Adipocyte (in vitro differentiated cells): ENCODE measurements at regions not wholly inside any gene's neighbourhood (a gene's known extent, or its start where the extent isn't known, plus 50 kb on each side); places are given as distances from the start of the nearest gene placed in this dataset.
"Not testable (repeated sequence)": the region's sequence is repeated elsewhere in the genome, so short reads cannot be mapped to it uniquely, and the experiment has no call there.

Source experiments
- DNase-seq: peaks from one replicate; pipeline ENCODE4 v3.0.0-alpha.2; 2015; ENCODE audit warnings: low read depth
- H3K27me3 ChIP-seq: replicated peaks from 2 replicates; pipeline ENCODE4 v1.7.0; 2013; ENCODE audit warnings: mild to moderate bottlenecking, low read length, moderate library complexity; ENCODE audit not compliant: control insufficient read depth, insufficient read depth
- H3K36me3 ChIP-seq: 2 replicates; pipeline ENCODE4 v1.7.0; 2013; ENCODE audit warnings: low read length, mild to moderate bottlenecking, moderate library complexity; ENCODE audit not compliant: control insufficient read depth, insufficient read depth, severe bottlenecking
- H3K4me1 ChIP-seq: 2 replicates; pipeline ENCODE4 v1.7.0; 2013; ENCODE audit warnings: mild to moderate bottlenecking, low read length, moderate library complexity; ENCODE audit not compliant: control insufficient read depth, insufficient read depth
- H3K4me3 ChIP-seq: 2 replicates; pipeline ENCODE4 v1.7.0; 2013; ENCODE audit warnings: mild to moderate bottlenecking, low read length, moderate library complexity
- H3K9ac ChIP-seq: 2 replicates; pipeline ENCODE4 v1.7.0; 2013; ENCODE audit warnings: mild to moderate bottlenecking, low read length, moderate library complexity
- H3K9me3 ChIP-seq: 2 replicates; pipeline ENCODE4 v1.7.0; 2013; ENCODE audit warnings: mild to moderate bottlenecking, low read length, moderate library complexity; ENCODE audit not compliant: control insufficient read depth

- Histone ChIP-seq H3K4me3 (no peak overlapping the region), H3K9ac (no peak overlapping the region), H3K4me1 (peaks cover 4% of the 10 kb centered on the region), H3K9me3 (no peaks in the 10 kb centered on the region), H3K27me3 (no peaks in the 10 kb centered on the region), H3K36me3 (no peaks in the 10 kb centered on the region)
- DNase-seq: no peak
Measured at GRCh38 chr11:101262258-101262657, 132.6 kb upstream of the PGR start.

GRCh38 chr11:101255036-101255435 lies 125.4 kb upstream of the PGR start:
- no peaks in the 10 kb centered on the region for H3K9me3 ChIP-seq
- no peaks in the 10 kb centered on the region for H3K27me3 ChIP-seq
- H3K4me3 ChIP-seq: no peak overlapping the region
- H3K4me1 ChIP-seq: no peaks in the 10 kb centered on the region
- no peak for DNase-seq
- no peak overlapping the region for H3K9ac ChIP-seq
- H3K36me3 ChIP-seq: no peaks in the 10 kb centered on the region

GRCh38 chr11:101254037-101254436 lies 124.4 kb upstream of the PGR start:
- DNase-seq: no peak

GRCh38 chr11:101245635-101246034 lies 116.0 kb upstream of the PGR start:
- H3K9ac ChIP-seq, H3K9me3 ChIP-seq, H3K27me3 ChIP-seq, H3K4me1 ChIP-seq, H3K36me3 ChIP-seq, DNase-seq, H3K4me3 ChIP-seq: not testable (repeated sequence)

More at GRCh38 chr11:101254037-101254436, 124.4 kb upstream of the PGR start:
- no peak overlapping the region for H3K4me3 ChIP-seq
- H3K27me3 ChIP-seq: no peaks in the 10 kb centered on the region
- no peaks in the 10 kb centered on the region for H3K36me3 ChIP-seq
- no peak overlapping the region for H3K9ac ChIP-seq
- H3K4me1 ChIP-seq: no peaks in the 10 kb centered on the region
- no peaks in the 10 kb centered on the region for H3K9me3 ChIP-seq

- not testable (repeated sequence) for H3K4me3 ChIP-seq, DNase-seq, H3K9me3 ChIP-seq
Measured at GRCh38 chr11:101245081-101245480, 115.5 kb upstream of the PGR start.

GRCh38 chr11:101241160-101241795 lies 111.7 kb upstream of the PGR start:
- H3K4me1 ChIP-seq: no peaks in the 10 kb centered on the region
- no peaks in the 10 kb centered on the region for H3K9me3 ChIP-seq
- H3K9ac ChIP-seq: no peak overlapping the region
- H3K36me3 ChIP-seq: no peaks in the 10 kb centered on the region
- no peak for DNase-seq
- H3K4me3 ChIP-seq: no peak overlapping the region
- H3K27me3 ChIP-seq: no peaks in the 10 kb centered on the region

More at GRCh38 chr11:101245081-101245480, 115.5 kb upstream of the PGR start:
- H3K9ac ChIP-seq, H3K4me1 ChIP-seq, H3K36me3 ChIP-seq, H3K27me3 ChIP-seq: not testable (repeated sequence)

GRCh38 chr11:101231207-101231834 lies 101.7 kb upstream of the PGR start:
- H3K9me3 ChIP-seq, DNase-seq, H3K4me1 ChIP-seq, H3K4me3 ChIP-seq, H3K9ac ChIP-seq, H3K36me3 ChIP-seq, H3K27me3 ChIP-seq: not testable (repeated sequence)

GRCh38 chr11:101226617-101227016 lies 97.0 kb upstream of the PGR start:
- Histone ChIP-seq H3K36me3 (no peaks in the 10 kb centered on the region), H3K9ac (no peak overlapping the region), H3K4me3 (no peak overlapping the region), H3K4me1 (no peaks in the 10 kb centered on the region), H3K9me3 (peaks cover 17% of the 10 kb centered on the region), H3K27me3 (no peaks in the 10 kb centered on the region)
- DNase-seq: no peak

GRCh38 chr11:101224221-101224620 lies 94.6 kb upstream of the PGR start:
- H3K27me3 ChIP-seq: no peaks in the 10 kb centered on the region
- H3K4me3 ChIP-seq: no peak overlapping the region
- H3K36me3 ChIP-seq: no peaks in the 10 kb centered on the region
- H3K4me1 ChIP-seq: no peaks in the 10 kb centered on the region
- no peak for DNase-seq
- peaks cover 32% of the 10 kb centered on the region for H3K9me3 ChIP-seq
- H3K9ac ChIP-seq: no peak overlapping the region

GRCh38 chr11:101218091-101218490 lies 88.5 kb upstream of the PGR start:
- DNase-seq, H3K4me3 ChIP-seq, H3K36me3 ChIP-seq, H3K27me3 ChIP-seq, H3K4me1 ChIP-seq, H3K9ac ChIP-seq: not testable (repeated sequence)
- H3K9me3 ChIP-seq: peaks cover 28% of the 10 kb centered on the region

- not testable (repeated sequence) for DNase-seq, H3K36me3 ChIP-seq, H3K4me1 ChIP-seq, H3K4me3 ChIP-seq, H3K27me3 ChIP-seq, H3K9ac ChIP-seq
- H3K9me3 ChIP-seq: peaks cover 15% of the 10 kb centered on the region
Measured at GRCh38 chr11:101216091-101216490, 86.5 kb upstream of the PGR start.

GRCh38 chr11:101215069-101215468 lies 85.5 kb upstream of the PGR start:
- H3K27me3 ChIP-seq: no peaks in the 10 kb centered on the region
- no peak for DNase-seq
- no peak overlapping the region for H3K9ac ChIP-seq
- H3K4me1 ChIP-seq: no peaks in the 10 kb centered on the region
- no peaks in the 10 kb centered on the region for H3K36me3 ChIP-seq
- no peak overlapping the region for H3K4me3 ChIP-seq
- peaks cover 10% of the 10 kb centered on the region for H3K9me3 ChIP-seq
